ENCODE measurements at regions not wholly inside any gene's neighbourhood (a gene's known extent, or its start where the extent isn't known, plus 50 kb on each side); places are given as distances from the start of the nearest gene placed in this dataset.
"Not testable (repeated sequence)": the region's sequence is repeated elsewhere in the genome, so short reads cannot be mapped to it uniquely, and the experiment has no call there.

GRCh38 chr1:217135987-217136894 lies 413.0 kb upstream of the ESRRG start:
- no peak for DNase-seq

- DNase-seq = no peak
Measured at GRCh38 chr1:217135569-217135915, 412.3 kb upstream of the ESRRG start.

- DNase-seq = peak; percentile 30
Measured at GRCh38 chr1:217134857-217135568, 411.8 kb upstream of the ESRRG start.

GRCh38 chr1:217133958-217134856 lies 411.0 kb upstream of the ESRRG start:
- DNase-seq = no peak

- DNase-seq = no peak
Measured at GRCh38 chr1:217133092-217133491, 409.9 kb upstream of the ESRRG start.

- DNase-seq = not testable (repeated sequence)
Measured at GRCh38 chr1:217123340-217123739, 400.1 kb upstream of the ESRRG start.

- no peak for DNase-seq
Measured at GRCh38 chr1:217117973-217118465, 394.8 kb upstream of the ESRRG start.

GRCh38 chr1:217115404-217116380 lies 392.5 kb upstream of the ESRRG start:
- DNase-seq = no peak

GRCh38 chr1:217109928-217110327 lies 386.7 kb upstream of the ESRRG start:
- DNase-seq = no peak

- no peak for DNase-seq
Measured at GRCh38 chr1:217106231-217106901, 383.1 kb upstream of the ESRRG start.

- DNase-seq = no peak
Measured at GRCh38 chr1:217105437-217105836, 382.2 kb upstream of the ESRRG start.

- DNase-seq = no peak
Measured at GRCh38 chr1:217097819-217098218, 374.6 kb upstream of the ESRRG start.

- no peak for DNase-seq
Measured at GRCh38 chr1:217096200-217096599, 373.0 kb upstream of the ESRRG start.

- no peak for DNase-seq
Measured at GRCh38 chr1:217095050-217095622, 371.9 kb upstream of the ESRRG start.

- DNase-seq = no peak
Measured at GRCh38 chr1:217091561-217091960, 368.3 kb upstream of the ESRRG start.

GRCh38 chr1:217090060-217090911 lies 367.1 kb upstream of the ESRRG start:
- no peak for DNase-seq

GRCh38 chr1:217089361-217090014 lies 366.3 kb upstream of the ESRRG start:
- DNase-seq = peak; percentile 15

- DNase-seq = peak; percentile 10
Measured at GRCh38 chr1:217088521-217089284, 365.5 kb upstream of the ESRRG start.
